GM12874 (cell line): ENCODE measurements at regions not wholly inside any gene's neighbourhood (a gene's known extent, or its start where the extent isn't known, plus 50 kb on each side); places are given as distances from the start of the nearest gene placed in this dataset.

Experiments
- CTCF ChIP-seq: IDR thresholded peaks from 2 replicates; pipeline ENCODE4 v1.5.1; 2011; ENCODE audit warnings: low read depth, mild to moderate bottlenecking, control low read depth, low read length, moderate library complexity; ENCODE audit not compliant: insufficient read depth

GRCh38 chr14:71686677-71687076, 245.6 kb upstream of the RGS6 start:
- TF ChIP-seq CTCF: no peak

- no peak for TF ChIP-seq CTCF
Observed at GRCh38 chr14:71687166-71687831, 244.9 kb upstream of the RGS6 start.

- TF ChIP-seq CTCF: no peak
Observed at GRCh38 chr14:71688576-71688975, 243.7 kb upstream of the RGS6 start.

GRCh38 chr14:71690478-71690877, 241.8 kb upstream of the RGS6 start:
- TF ChIP-seq CTCF: no peak

- TF ChIP-seq CTCF: no peak
Observed at GRCh38 chr14:71692496-71692895, 239.7 kb upstream of the RGS6 start.

GRCh38 chr14:71693381-71693780, 238.8 kb upstream of the RGS6 start:
- TF ChIP-seq CTCF: no peak

GRCh38 chr14:71694591-71695530, 237.4 kb upstream of the RGS6 start:
- no peak for TF ChIP-seq CTCF
